CD4-positive, alpha-beta T cell (primary cell): ENCODE measurements at regions not wholly inside any gene's neighbourhood (a gene's known extent, or its start where the extent isn't known, plus 50 kb on each side); places are given as distances from the start of the nearest gene placed in this dataset.

Experiments
- ATAC-seq: fragments of 200-7000 bp; cut with Tn5 transposase; one replicate; pipeline ENCODE4 v1.10.0; 2022; ENCODE audit warnings: mild to moderate bottlenecking; ENCODE audit not compliant: poor library complexity
- CTCF ChIA-PET: fragments of 350-600 bp; sonication (Branson Sonifier 250); formaldehyde crosslinking; loops from one replicate; lab custom pipeline; 2021; ENCODE audit warnings: antibody characterized with exemption, inconsistent platforms; lab: Charles Lee
- POLR2A ChIA-PET: fragments of 350-600 bp; sonication (Branson Sonifier 250); formaldehyde crosslinking; loops from one replicate; lab custom pipeline; 2021; ENCODE audit warnings: antibody characterized with exemption, inconsistent platforms; lab: Charles Lee
- DNase-seq, 14 experiments: peaks; one replicate each; pipeline ENCODE4 v3.0.0-alpha.2; 2013 to 2020; ENCODE audit warnings: mixed read lengths in 2 of 14
- H3K27ac ChIP-seq, 2 donors: one replicate each; pipeline versions ENCODE4 v1.5.1 to v1.7.0; 2013; ENCODE audit warnings: low read length in 2 of 2, low read depth in 1 of 2, mild to moderate bottlenecking in 1 of 2
- H3K27me3 ChIP-seq, 2 experiments: 1 replicate in 1 of 2; 2 replicates in 1 of 2; pipeline versions ENCODE4 v1.6.1 to v1.7.0; 2013; ENCODE audit warnings: low read length in 2 of 2, control low read depth in 1 of 2, mild to moderate bottlenecking in 1 of 2, moderate library complexity in 1 of 2; ENCODE audit not compliant: insufficient read depth in 2 of 2, control insufficient read depth in 1 of 2
- H3K36me3 ChIP-seq: one replicate; pipeline ENCODE4 v1.6.1; 2013; ENCODE audit warnings: low read length, control low read depth; ENCODE audit not compliant: insufficient read depth
- H3K4me1 ChIP-seq: one replicate; pipeline ENCODE4 v1.6.1; 2013; ENCODE audit warnings: low read length, control low read depth; ENCODE audit not compliant: insufficient read depth
- H3K4me3 ChIP-seq: one replicate; pipeline ENCODE4 v1.5.1; 2013; ENCODE audit warnings: mild to moderate bottlenecking, low read length, moderate library complexity
- H3K9me3 ChIP-seq, 2 experiments: 1 replicate in 1 of 2; 2 replicates in 1 of 2; pipeline versions ENCODE4 v1.6.1 to v1.7.0; 2013; ENCODE audit warnings: low read length in 2 of 2, mild to moderate bottlenecking in 2 of 2, control low read depth in 1 of 2, moderate library complexity in 1 of 2; ENCODE audit not compliant: control insufficient read depth in 1 of 2, insufficient read depth in 1 of 2
- H3K27ac Mint-ChIP-seq: one replicate; pipeline ENCODE4 v1.8.0; 2020; ENCODE audit warnings: mixed read lengths
- H3K27me3 Mint-ChIP-seq: one replicate; pipeline ENCODE4 v1.8.0; 2021; ENCODE audit warnings: mixed read lengths
- H3K36me3 Mint-ChIP-seq: one replicate; pipeline ENCODE4 v1.8.0; 2021; ENCODE audit warnings: low read depth, mixed read lengths
- H3K4me1 Mint-ChIP-seq: one replicate; pipeline ENCODE4 v1.8.0; 2021; ENCODE audit warnings: low read depth, mixed read lengths
- H3K4me3 Mint-ChIP-seq: one replicate; pipeline ENCODE4 v1.8.0; 2020; ENCODE audit warnings: mild to moderate bottlenecking, mixed read lengths
- H3K9me3 Mint-ChIP-seq: one replicate; pipeline ENCODE4 v1.8.0; 2020; ENCODE audit warnings: mixed read lengths
- CTCF ChIP-seq: fragments of 200-600 bp; IDR thresholded peaks from one replicate; pipeline ENCODE4 v1.8.0; 2022; ENCODE audit warnings: antibody characterized with exemption, mild to moderate bottlenecking
- intact Hi-C, 2 experiments: fragments of 100-400 bp; cut with DNase I in 1 of 2; cut with micrococcal nuclease in 1 of 2; formaldehyde crosslinking; loops; one replicate each; pipeline versions ENCODE4 v1.15.1 to v1.9.0; 2023 to 2025; cut with DNase I, micrococcal nuclease

GRCh38 chr18:73246763-73247162 is 379.0 kb upstream of the NETO1 start:
- no peak for ATAC-seq
- intact Hi-C loops = no loop called here
- Histone ChIP-seq H3K36me3 (no peaks in the 10 kb centered on the region), H3K4me1 (no peaks in the 10 kb centered on the region), H3K27ac (no peak overlapping the region), H3K27me3 (no peaks in the 10 kb centered on the region), H3K9me3 (peaks cover 0 to 8% of the 10 kb centered on the region in 2 experiments), H3K4me3 (no peak overlapping the region)
- Mint-ChIP-seq H3K27me3 (no peaks in the 10 kb centered on the region), H3K27ac (no peak overlapping the region), H3K9me3 (peaks cover 5% of the 10 kb centered on the region), H3K4me1 (no peaks in the 10 kb centered on the region), H3K4me3 (no peak overlapping the region), H3K36me3 (no peaks in the 10 kb centered on the region)
- no peak for DNase-seq
- no peak for TF ChIP-seq CTCF
- ChIA-PET CTCF (interaction anchor here (1.2 kb wide), 1 partner anchor 13 kb away, joined by 3 read pairs; no protein-coding TSS in a partner anchor), POLR2A (no interaction called here)

- H3K27ac ChIP-seq = no peak overlapping the region
- CTCF ChIA-PET = no interaction called here
- peaks cover 0 to 8% of the 10 kb centered on the region in 2 experiments for H3K9me3 ChIP-seq
- no peaks in the 10 kb centered on the region for H3K36me3 Mint-ChIP-seq
- no peaks in the 10 kb centered on the region for H3K27me3 Mint-ChIP-seq
- H3K4me1 Mint-ChIP-seq = no peaks in the 10 kb centered on the region
- no peaks in the 10 kb centered on the region for H3K27me3 ChIP-seq
- no peaks in the 10 kb centered on the region for H3K4me1 ChIP-seq
- no peaks in the 10 kb centered on the region for H3K36me3 ChIP-seq
- no peak overlapping the region for H3K4me3 Mint-ChIP-seq
- ATAC-seq (no peak), DNase-seq (no peak)
- no peak overlapping the region for H3K4me3 ChIP-seq
- peaks cover 6% of the 10 kb centered on the region for H3K9me3 Mint-ChIP-seq
- POLR2A ChIA-PET = no interaction called here
- TF ChIP-seq CTCF = no peak
- no peak overlapping the region for H3K27ac Mint-ChIP-seq
- intact Hi-C loops = no loop called here
These were observed 377.6 kb upstream of the NETO1 start for GRCh38 chr18:73245345-73245744.

GRCh38 chr18:73244401-73244800 is 376.6 kb upstream of the NETO1 start:
- CTCF ChIA-PET = no interaction called here

More at GRCh38 chr18:73244401-73244800, 376.6 kb upstream of the NETO1 start:
- no peaks in the 10 kb centered on the region for H3K36me3 ChIP-seq
- POLR2A ChIA-PET = no interaction called here
- Mint-ChIP-seq H3K27me3 (no peaks in the 10 kb centered on the region), H3K4me3 (no peak overlapping the region), H3K4me1 (no peaks in the 10 kb centered on the region), H3K36me3 (no peaks in the 10 kb centered on the region), H3K27ac (no peak overlapping the region), H3K9me3 (peaks cover 5% of the 10 kb centered on the region)
- no peaks in the 10 kb centered on the region for H3K27me3 ChIP-seq
- H3K4me1 ChIP-seq = no peaks in the 10 kb centered on the region
- peaks cover 0 to 8% of the 10 kb centered on the region in 2 experiments for H3K9me3 ChIP-seq
- intact Hi-C loops = no loop called here
- no peak overlapping the region for H3K27ac ChIP-seq
- ATAC-seq (no peak), DNase-seq (no peak)
- no peak overlapping the region for H3K4me3 ChIP-seq
- no peak for TF ChIP-seq CTCF
